SK-N-SH (cell line): ENCODE measurements at regions not wholly inside any gene's neighbourhood (a gene's known extent, or its start where the extent isn't known, plus 50 kb on each side); places are given as distances from the start of the nearest gene placed in this dataset.

ENCODE experiments used
- CHD2 ChIP-seq: fragments of 150-350 bp; IDR thresholded peaks from 2 replicates; pipeline ENCODE4 v1.6.1; 2018; ENCODE audit warnings: low read length; ENCODE audit not compliant: partially characterized antibody
- CTCF ChIP-seq: fragments of 200-600 bp; sonication (generic); IDR thresholded peaks from 2 replicates; pipeline ENCODE4 v1.6.1; 2017; ENCODE audit warnings: antibody characterized with exemption, mild to moderate bottlenecking, moderate library complexity
- EZH2phosphoT487 ChIP-seq: fragments of 200-600 bp; sonication (generic); IDR thresholded peaks from 2 replicates; pipeline ENCODE4 v1.6.1; 2017; ENCODE audit warnings: low read depth, mixed run types, mild to moderate bottlenecking, antibody characterized with exemption, moderate library complexity, borderline replicate concordance
- FOSL2 ChIP-seq: IDR thresholded peaks from 2 replicates; pipeline ENCODE4 v1.4.0; 2012; ENCODE audit warnings: low read depth, mild to moderate bottlenecking, moderate library complexity, borderline replicate concordance
- JUND ChIP-seq: IDR thresholded peaks from 2 replicates; pipeline ENCODE4 v1.4.0; 2012
- NFIC ChIP-seq: IDR thresholded peaks from 2 replicates; pipeline ENCODE4 v1.4.0; 2012; ENCODE audit warnings: borderline replicate concordance
- RAD21 ChIP-seq: IDR thresholded peaks from 2 replicates; pipeline ENCODE4 v1.6.1; 2012; ENCODE audit warnings: mild to moderate bottlenecking, low read length
- RCOR1 ChIP-seq: fragments of 150-350 bp; IDR thresholded peaks from 2 replicates; pipeline ENCODE4 v1.6.1; 2017; ENCODE audit warnings: antibody characterized with exemption, low read length
- TEAD4 ChIP-seq: IDR thresholded peaks from 2 replicates; pipeline ENCODE4 v1.4.0; 2012; ENCODE audit warnings: mild to moderate bottlenecking, borderline replicate concordance; ENCODE audit not compliant: insufficient read depth
- TF ChIP-seq, protein P1 (sequence below): IDR thresholded peaks from 2 replicates; pipeline ENCODE4 v1.4.0; 2012; ENCODE audit warnings: low read depth, borderline replicate concordance

DNA sequence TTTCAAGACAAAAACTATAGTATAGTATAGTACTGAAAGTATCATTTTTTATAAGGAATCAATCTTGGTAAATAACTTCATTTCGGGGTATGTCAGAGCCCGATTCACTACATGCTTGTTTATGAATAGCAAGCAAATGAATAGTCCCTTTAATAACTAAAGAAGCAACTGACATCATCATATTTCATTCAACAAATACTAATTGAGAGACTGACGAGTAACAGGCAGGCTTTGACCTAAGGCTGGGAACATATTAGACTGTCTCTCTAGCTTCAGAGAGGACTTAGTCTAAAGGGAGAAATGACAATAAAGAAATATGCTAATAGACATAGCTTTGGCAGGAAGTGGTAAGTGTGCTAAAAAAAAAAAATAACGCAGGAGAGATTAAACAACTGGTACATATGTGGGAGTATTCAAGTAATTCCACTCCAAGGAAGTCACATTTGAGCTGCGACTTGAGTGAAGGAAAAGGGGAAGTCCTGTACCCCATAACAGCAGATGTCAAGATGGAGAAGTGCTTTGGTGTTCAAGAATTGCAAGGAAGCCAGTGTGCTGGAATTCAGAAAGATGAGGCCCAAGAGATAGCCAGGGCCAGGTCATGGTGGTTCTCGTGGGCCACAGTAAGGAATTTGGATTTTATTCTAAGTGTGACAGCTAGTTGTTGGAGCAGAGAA is 284.9 kb downstream of the FBXO8 start:
- no peak for TF ChIP-seq FOSL2
- TF ChIP-seq TEAD4, result no peak
- TF ChIP-seq JUND, result no peak
- no peak for TF ChIP-seq EZH2phosphoT487
- no peak for TF ChIP-seq CTCF
- TF ChIP-seq NFIC, result no peak
- no peak for TF ChIP-seq RCOR1
- TF ChIP-seq CHD2, result no peak
- TF ChIP-seq RAD21, result no peak
- TF ChIP-seq, protein P1, sequence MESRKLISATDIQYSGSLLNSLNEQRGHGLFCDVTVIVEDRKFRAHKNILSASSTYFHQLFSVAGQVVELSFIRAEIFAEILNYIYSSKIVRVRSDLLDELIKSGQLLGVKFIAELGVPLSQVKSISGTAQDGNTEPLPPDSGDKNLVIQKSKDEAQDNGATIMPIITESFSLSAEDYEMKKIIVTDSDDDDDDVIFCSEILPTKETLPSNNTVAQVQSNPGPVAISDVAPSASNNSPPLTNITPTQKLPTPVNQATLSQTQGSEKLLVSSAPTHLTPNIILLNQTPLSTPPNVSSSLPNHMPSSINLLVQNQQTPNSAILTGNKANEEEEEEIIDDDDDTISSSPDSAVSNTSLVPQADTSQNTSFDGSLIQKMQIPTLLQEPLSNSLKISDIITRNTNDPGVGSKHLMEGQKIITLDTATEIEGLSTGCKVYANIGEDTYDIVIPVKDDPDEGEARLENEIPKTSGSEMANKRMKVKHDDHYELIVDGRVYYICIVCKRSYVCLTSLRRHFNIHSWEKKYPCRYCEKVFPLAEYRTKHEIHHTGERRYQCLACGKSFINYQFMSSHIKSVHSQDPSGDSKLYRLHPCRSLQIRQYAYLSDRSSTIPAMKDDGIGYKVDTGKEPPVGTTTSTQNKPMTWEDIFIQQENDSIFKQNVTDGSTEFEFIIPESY, result no peak
